HL-60/S4 (cell line): ENCODE measurements at regions not wholly inside any gene's neighbourhood (a gene's known extent, or its start where the extent isn't known, plus 50 kb on each side); places are given as distances from the start of the nearest gene placed in this dataset.

Experiments
- in situ Hi-C: fragments of 300-500 bp; cut with MboI; formaldehyde crosslinking; loops from 2 replicates; pipeline ENCODE4 v1.14.3; 2022; ENCODE audit warnings: low sequenced_read_pairs

- in situ Hi-C loops = no loop called here
Measured at GRCh38 chr3:56903231-56903782, 101.6 kb upstream of the ARHGEF3 start.

- in situ Hi-C loops = no loop called here
Measured at GRCh38 chr3:56902468-56903160, 100.9 kb upstream of the ARHGEF3 start.

- in situ Hi-C loops = no loop called here
Measured at GRCh38 chr3:56900801-56901200, 99.1 kb upstream of the ARHGEF3 start.

- in situ Hi-C loops = no loop called here
Measured at GRCh38 chr3:56899851-56900250, 98.1 kb upstream of the ARHGEF3 start.

GRCh38 chr3:56899078-56899477 is 97.3 kb upstream of the ARHGEF3 start:
- in situ Hi-C loops = no loop called here

GRCh38 chr3:56896357-56896756 is 94.6 kb upstream of the ARHGEF3 start:
- in situ Hi-C loops = no loop called here

GRCh38 chr3:56894881-56895431 is 93.2 kb upstream of the ARHGEF3 start:
- in situ Hi-C loops = no loop called here

GRCh38 chr3:56890448-56891091 is 88.8 kb upstream of the ARHGEF3 start:
- in situ Hi-C loops = no loop called here

GRCh38 chr3:56889131-56889530 is 87.4 kb upstream of the ARHGEF3 start:
- in situ Hi-C loops = no loop called here

- in situ Hi-C loops = no loop called here
Measured at GRCh38 chr3:56887402-56888025, 85.8 kb upstream of the ARHGEF3 start.

GRCh38 chr3:56886314-56886713 is 84.6 kb upstream of the ARHGEF3 start:
- in situ Hi-C loops = no loop called here

GRCh38 chr3:56885879-56886278 is 84.1 kb upstream of the ARHGEF3 start:
- in situ Hi-C loops = no loop called here

- in situ Hi-C loops = no loop called here
Measured at GRCh38 chr3:56885453-56885852, 83.7 kb upstream of the ARHGEF3 start.

- in situ Hi-C loops = no loop called here
Measured at GRCh38 chr3:56884387-56884786, 82.6 kb upstream of the ARHGEF3 start.

- in situ Hi-C loops = no loop called here
Measured at GRCh38 chr3:56883828-56884227, 82.1 kb upstream of the ARHGEF3 start.

- in situ Hi-C loops = no loop called here
Measured at GRCh38 chr3:56882896-56883295, 81.1 kb upstream of the ARHGEF3 start.

- in situ Hi-C loops = no loop called here
Measured at GRCh38 chr3:56881841-56882240, 80.1 kb upstream of the ARHGEF3 start.

- in situ Hi-C loops = no loop called here
Measured at GRCh38 chr3:56880720-56881575, 79.2 kb upstream of the ARHGEF3 start.

- in situ Hi-C loops = no loop called here
Measured at GRCh38 chr3:56879436-56880215, 77.9 kb upstream of the ARHGEF3 start.

- in situ Hi-C loops = no loop called here
Measured at GRCh38 chr3:56878074-56878473, 76.3 kb upstream of the ARHGEF3 start.
